ENCODE measurements at regions not wholly inside any gene's neighbourhood (a gene's known extent, or its start where the extent isn't known, plus 50 kb on each side); places are given as distances from the start of the nearest gene placed in this dataset.
A peak's percentile ranks its signal among the peaks of the same experiment; 100 is the strongest.

DNA sequence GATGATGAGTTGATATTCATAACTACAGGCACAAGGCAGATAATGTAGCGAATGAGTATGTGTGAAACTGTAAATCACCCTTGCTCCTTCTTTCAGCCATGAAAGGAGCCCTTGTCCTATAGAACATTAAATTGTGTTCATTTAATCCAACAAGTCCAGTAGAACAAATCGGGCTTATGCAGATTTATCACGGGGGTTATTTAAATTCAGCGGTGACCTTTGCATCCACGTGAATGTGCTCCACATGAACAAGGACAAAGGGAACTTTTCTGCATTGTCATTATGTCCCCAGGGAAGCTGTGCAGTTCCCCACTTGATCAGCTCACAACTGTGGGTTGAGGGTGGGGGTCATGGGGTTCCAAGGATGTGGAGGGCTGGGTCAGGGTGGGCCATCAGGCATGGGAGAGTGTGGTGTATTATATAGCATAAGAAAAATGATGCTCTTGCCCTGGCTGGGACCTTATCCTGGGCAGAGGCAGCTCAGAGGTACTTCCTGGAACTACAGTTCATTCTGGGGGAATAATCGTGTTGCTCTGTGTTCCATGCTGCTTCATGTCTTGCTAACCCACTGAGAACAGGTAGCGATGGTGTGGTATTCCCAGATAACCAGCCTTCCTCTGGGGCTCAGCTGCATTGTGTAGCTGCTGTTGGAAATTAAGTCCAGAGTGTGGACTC, 306.6 kb downstream of the FAT3 start:
- Mint-ChIP-seq H3K4me1 (peaks cover 38% of the 10 kb centered on the region), H3K4me3 (no peak overlapping the region), H3K27me3 (ENCODE audit: insufficient read depth, low read depth) (no peaks in the 10 kb centered on the region), H3K36me3 (peaks cover 17% of the 10 kb centered on the region), H3K27ac (peak overlapping the region; percentile 81), H3K9me3 (no peaks in the 10 kb centered on the region)
- Histone ChIP-seq H3K4me3 (no peak overlapping the region), H3K36me3 (no peaks in the 10 kb centered on the region), H3K9ac (no peak overlapping the region), H3K9me3 (ENCODE audit: low read depth) (no peaks in the 10 kb centered on the region), H3K27ac (no peak overlapping the region), H3F3A (ENCODE audit: low read depth) (no peaks in the 10 kb centered on the region), H3K27me3 (no peaks in the 10 kb centered on the region), H3K79me2 (ENCODE audit: low read depth) (no peaks in the 10 kb centered on the region), H3K4me1 (peaks cover 9% of the 10 kb centered on the region), H3K4me2 (peak overlapping the region; percentile 21), H2AFZ (replicated peaks) (no peak overlapping the region), H4K20me1 (ENCODE audit: low read depth) (no peaks in the 10 kb centered on the region)
- peak; percentile 22 for DNase-seq (ENCODE audit: low spot score)
- TF ChIP-seq EZH2phosphoT487 (IDR thresholded peaks at IDR 0.05) = no peak
- TF ChIP-seq EZH2 (IDR thresholded peaks at IDR 0.05) = no peak
- TF ChIP-seq, protein P1, sequence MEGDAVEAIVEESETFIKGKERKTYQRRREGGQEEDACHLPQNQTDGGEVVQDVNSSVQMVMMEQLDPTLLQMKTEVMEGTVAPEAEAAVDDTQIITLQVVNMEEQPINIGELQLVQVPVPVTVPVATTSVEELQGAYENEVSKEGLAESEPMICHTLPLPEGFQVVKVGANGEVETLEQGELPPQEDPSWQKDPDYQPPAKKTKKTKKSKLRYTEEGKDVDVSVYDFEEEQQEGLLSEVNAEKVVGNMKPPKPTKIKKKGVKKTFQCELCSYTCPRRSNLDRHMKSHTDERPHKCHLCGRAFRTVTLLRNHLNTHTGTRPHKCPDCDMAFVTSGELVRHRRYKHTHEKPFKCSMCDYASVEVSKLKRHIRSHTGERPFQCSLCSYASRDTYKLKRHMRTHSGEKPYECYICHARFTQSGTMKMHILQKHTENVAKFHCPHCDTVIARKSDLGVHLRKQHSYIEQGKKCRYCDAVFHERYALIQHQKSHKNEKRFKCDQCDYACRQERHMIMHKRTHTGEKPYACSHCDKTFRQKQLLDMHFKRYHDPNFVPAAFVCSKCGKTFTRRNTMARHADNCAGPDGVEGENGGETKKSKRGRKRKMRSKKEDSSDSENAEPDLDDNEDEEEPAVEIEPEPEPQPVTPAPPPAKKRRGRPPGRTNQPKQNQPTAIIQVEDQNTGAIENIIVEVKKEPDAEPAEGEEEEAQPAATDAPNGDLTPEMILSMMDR (IDR thresholded peaks at IDR 0.05) = no peak

DNA sequence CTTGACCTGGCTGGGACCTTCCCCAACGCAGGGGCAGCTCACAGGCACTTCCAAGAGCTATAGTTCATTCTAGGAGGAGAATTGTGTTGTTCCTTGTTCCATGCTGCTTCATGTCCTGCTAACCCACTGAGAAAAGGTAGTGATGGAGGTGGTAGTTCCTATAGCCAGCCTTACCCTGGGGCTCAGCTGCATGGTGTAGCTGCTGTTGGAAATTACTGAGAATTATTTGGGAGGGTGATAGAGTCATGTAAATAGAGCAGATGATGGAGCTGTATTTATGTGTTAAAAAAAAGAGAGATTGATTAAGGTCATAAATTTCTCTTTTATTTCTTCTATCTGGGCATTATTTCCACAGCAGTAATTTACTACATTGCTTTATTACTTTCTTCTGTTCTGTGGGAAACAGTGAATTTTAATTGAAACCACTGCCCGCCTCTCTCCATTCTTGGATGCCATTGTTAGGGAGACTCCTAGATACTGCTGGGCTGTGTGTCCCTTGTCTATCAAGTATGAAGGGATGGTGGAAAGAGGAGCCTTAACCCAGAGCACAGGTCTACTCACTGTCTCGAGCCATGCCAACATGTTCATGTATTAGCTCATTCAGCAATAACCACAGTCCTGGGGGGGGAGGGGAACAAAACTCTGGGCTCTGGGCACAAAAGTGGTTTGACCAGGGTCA, 309.2 kb downstream of the FAT3 start:
- H3K4me3 ChIP-seq = no peak overlapping the region
- H3K27me3 ChIP-seq = no peaks in the 10 kb centered on the region
- Mint-ChIP-seq H3K27ac (no peak overlapping the region), H3K9me3 (no peaks in the 10 kb centered on the region), H3K36me3 (peaks cover 9% of the 10 kb centered on the region), H3K27me3 (ENCODE audit: insufficient read depth, low read depth) (no peaks in the 10 kb centered on the region), H3K4me3 (no peak overlapping the region), H3K4me1 (peaks cover 38% of the 10 kb centered on the region)
- peaks cover 9% of the 10 kb centered on the region for H3K4me1 ChIP-seq
- H4K20me1 ChIP-seq (ENCODE audit: low read depth) = no peaks in the 10 kb centered on the region
- no peak overlapping the region for H3K27ac ChIP-seq
- no peak overlapping the region for H3K4me2 ChIP-seq
- TF ChIP-seq EZH2 (IDR thresholded peaks at IDR 0.05) (no peak), EZH2phosphoT487 (IDR thresholded peaks at IDR 0.05) (no peak)
- TF ChIP-seq, protein P1 (IDR thresholded peaks at IDR 0.05) = no peak
- no peak overlapping the region for H3K9ac ChIP-seq
- no peak overlapping the region for H2AFZ ChIP-seq (replicated peaks)
- no peaks in the 10 kb centered on the region for H3K36me3 ChIP-seq
- no peak for DNase-seq (ENCODE audit: low spot score)
- no peaks in the 10 kb centered on the region for H3F3A ChIP-seq (ENCODE audit: low read depth)
- H3K9me3 ChIP-seq (ENCODE audit: low read depth) = no peaks in the 10 kb centered on the region
- no peaks in the 10 kb centered on the region for H3K79me2 ChIP-seq (ENCODE audit: low read depth)

DNA sequence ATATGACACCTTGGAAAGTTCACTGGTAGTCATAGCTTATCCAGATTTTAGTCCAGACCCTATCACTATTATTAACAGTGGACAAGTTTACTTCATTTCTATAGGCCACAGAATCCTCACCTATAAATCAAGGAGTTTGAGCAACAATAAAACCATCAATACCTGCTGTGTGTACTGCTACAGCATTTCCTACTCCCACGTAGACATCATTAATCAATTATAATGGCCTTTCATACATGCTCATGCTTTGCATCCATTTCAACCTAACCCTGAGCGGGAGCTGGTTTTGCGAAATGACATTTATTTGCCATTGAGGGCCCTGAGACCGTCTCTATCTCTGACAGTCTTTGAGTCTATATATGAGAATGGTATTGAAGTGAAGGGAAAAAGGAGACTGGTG, 312.3 kb downstream of the FAT3 start:
- Histone ChIP-seq H3K27me3 (no peaks in the 10 kb centered on the region), H3K4me3 (no peak overlapping the region), H3K36me3 (no peaks in the 10 kb centered on the region), H3K79me2 (ENCODE audit: low read depth) (no peaks in the 10 kb centered on the region), H3F3A (ENCODE audit: low read depth) (no peaks in the 10 kb centered on the region), H4K20me1 (ENCODE audit: low read depth) (no peaks in the 10 kb centered on the region), H2AFZ (replicated peaks) (no peak overlapping the region), H3K4me1 (no peaks in the 10 kb centered on the region), H3K4me2 (no peak overlapping the region), H3K9ac (no peak overlapping the region), H3K9me3 (ENCODE audit: low read depth) (no peaks in the 10 kb centered on the region), H3K27ac (no peak overlapping the region)
- Mint-ChIP-seq H3K27me3 (ENCODE audit: insufficient read depth, low read depth) (no peaks in the 10 kb centered on the region), H3K36me3 (peaks cover 8% of the 10 kb centered on the region), H3K27ac (no peak overlapping the region), H3K4me3 (no peak overlapping the region), H3K9me3 (no peaks in the 10 kb centered on the region), H3K4me1 (peaks cover 8% of the 10 kb centered on the region)
- TF ChIP-seq, protein P1 (IDR thresholded peaks at IDR 0.05) = no peak
- TF ChIP-seq EZH2phosphoT487 (IDR thresholded peaks at IDR 0.05) = no peak
- DNase-seq (ENCODE audit: low spot score) = no peak
